ENCODE measurements at regions not wholly inside any gene's neighbourhood (a gene's known extent, or its start where the extent isn't known, plus 50 kb on each side); places are given as distances from the start of the nearest gene placed in this dataset.

DNA sequence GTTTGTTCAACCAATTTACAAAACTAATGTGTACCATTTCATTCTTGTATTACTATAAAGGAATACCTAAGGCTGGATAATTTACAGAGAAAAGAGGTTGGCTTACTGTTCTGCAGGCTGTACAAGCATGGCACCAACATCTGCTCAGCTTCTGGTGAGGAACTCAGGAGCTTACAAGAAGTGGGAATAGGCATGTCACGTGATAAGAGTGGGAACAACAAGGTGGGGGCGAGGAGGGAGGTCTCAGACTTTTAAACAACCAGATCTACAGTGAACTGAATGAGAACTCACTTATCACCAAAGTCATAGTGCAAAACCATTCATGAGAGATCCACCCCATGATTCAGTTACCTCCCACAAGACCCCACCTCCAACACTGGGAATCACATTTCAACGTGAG is 1178.0 kb downstream of the REEP3 start:
- TF ChIP-seq, protein P1, sequence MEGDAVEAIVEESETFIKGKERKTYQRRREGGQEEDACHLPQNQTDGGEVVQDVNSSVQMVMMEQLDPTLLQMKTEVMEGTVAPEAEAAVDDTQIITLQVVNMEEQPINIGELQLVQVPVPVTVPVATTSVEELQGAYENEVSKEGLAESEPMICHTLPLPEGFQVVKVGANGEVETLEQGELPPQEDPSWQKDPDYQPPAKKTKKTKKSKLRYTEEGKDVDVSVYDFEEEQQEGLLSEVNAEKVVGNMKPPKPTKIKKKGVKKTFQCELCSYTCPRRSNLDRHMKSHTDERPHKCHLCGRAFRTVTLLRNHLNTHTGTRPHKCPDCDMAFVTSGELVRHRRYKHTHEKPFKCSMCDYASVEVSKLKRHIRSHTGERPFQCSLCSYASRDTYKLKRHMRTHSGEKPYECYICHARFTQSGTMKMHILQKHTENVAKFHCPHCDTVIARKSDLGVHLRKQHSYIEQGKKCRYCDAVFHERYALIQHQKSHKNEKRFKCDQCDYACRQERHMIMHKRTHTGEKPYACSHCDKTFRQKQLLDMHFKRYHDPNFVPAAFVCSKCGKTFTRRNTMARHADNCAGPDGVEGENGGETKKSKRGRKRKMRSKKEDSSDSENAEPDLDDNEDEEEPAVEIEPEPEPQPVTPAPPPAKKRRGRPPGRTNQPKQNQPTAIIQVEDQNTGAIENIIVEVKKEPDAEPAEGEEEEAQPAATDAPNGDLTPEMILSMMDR (conservative IDR thresholded peaks at IDR 0.05; ENCODE audit: low read depth, low read length), result no peak
- no peak for TF ChIP-seq EZH2 (IDR thresholded peaks at IDR 0.05; ENCODE audit: borderline replicate concordance, low read depth, low read length, poor library complexity, severe bottlenecking)

All from A673 (cell line).